ENCODE measurements at regions not wholly inside any gene's neighbourhood (a gene's known extent, or its start where the extent isn't known, plus 50 kb on each side); places are given as distances from the start of the nearest gene placed in this dataset.

GRCh38 chr12:107558816-107559382 lies 126.7 kb upstream of the PWP1 start:
- in situ Hi-C loops (cut with HindIII; ENCODE audit: low sequenced_read_pairs), result no loop called here

GRCh38 chr12:107560165-107560898 lies 125.3 kb upstream of the PWP1 start:
- in situ Hi-C loops (cut with HindIII; ENCODE audit: low sequenced_read_pairs), result no loop called here

GRCh38 chr12:107560899-107561285 lies 124.7 kb upstream of the PWP1 start:
- in situ Hi-C loops (cut with HindIII; ENCODE audit: low sequenced_read_pairs), result no loop called here

- in situ Hi-C loops (cut with HindIII; ENCODE audit: low sequenced_read_pairs), result no loop called here
Observed at GRCh38 chr12:107564946-107565345, 120.7 kb upstream of the PWP1 start.

GRCh38 chr12:107565551-107565950 lies 120.0 kb upstream of the PWP1 start:
- in situ Hi-C loops (cut with HindIII; ENCODE audit: low sequenced_read_pairs), result no loop called here

GRCh38 chr12:107567876-107568619 lies 117.6 kb upstream of the PWP1 start:
- in situ Hi-C loops (cut with HindIII; ENCODE audit: low sequenced_read_pairs), result no loop called here

- in situ Hi-C loops (cut with HindIII; ENCODE audit: low sequenced_read_pairs), result no loop called here
Observed at GRCh38 chr12:107568718-107569117, 116.9 kb upstream of the PWP1 start.

GRCh38 chr12:107570721-107571120 lies 114.9 kb upstream of the PWP1 start:
- in situ Hi-C loops (cut with HindIII; ENCODE audit: low sequenced_read_pairs), result no loop called here

GRCh38 chr12:107571492-107571891 lies 114.1 kb upstream of the PWP1 start:
- in situ Hi-C loops (cut with HindIII; ENCODE audit: low sequenced_read_pairs), result no loop called here

- in situ Hi-C loops (cut with HindIII; ENCODE audit: low sequenced_read_pairs), result no loop called here
Observed at GRCh38 chr12:107574691-107575090, 110.9 kb upstream of the PWP1 start.

GRCh38 chr12:107580750-107581618 lies 104.6 kb upstream of the PWP1 start:
- in situ Hi-C loops (cut with HindIII; ENCODE audit: low sequenced_read_pairs), result no loop called here

GRCh38 chr12:107581619-107582015 lies 104.0 kb upstream of the PWP1 start:
- in situ Hi-C loops (cut with HindIII; ENCODE audit: low sequenced_read_pairs), result no loop called here

GRCh38 chr12:107583551-107583950 lies 102.0 kb upstream of the PWP1 start:
- in situ Hi-C loops (cut with HindIII; ENCODE audit: low sequenced_read_pairs), result no loop called here

- in situ Hi-C loops (cut with HindIII; ENCODE audit: low sequenced_read_pairs), result no loop called here
Observed at GRCh38 chr12:107584563-107584962, 101.0 kb upstream of the PWP1 start.

GRCh38 chr12:107586256-107586970 lies 99.2 kb upstream of the PWP1 start:
- in situ Hi-C loops (cut with HindIII; ENCODE audit: low sequenced_read_pairs), result no loop called here

GRCh38 chr12:107590413-107590812 lies 95.2 kb upstream of the PWP1 start:
- in situ Hi-C loops (cut with HindIII; ENCODE audit: low sequenced_read_pairs), result no loop called here

- in situ Hi-C loops (cut with HindIII; ENCODE audit: low sequenced_read_pairs), result no loop called here
Observed at GRCh38 chr12:107590814-107591375, 94.7 kb upstream of the PWP1 start.

- in situ Hi-C loops (cut with HindIII; ENCODE audit: low sequenced_read_pairs), result no loop called here
Observed at GRCh38 chr12:107593713-107594381, 91.8 kb upstream of the PWP1 start.

GRCh38 chr12:107594995-107595394 lies 90.6 kb upstream of the PWP1 start:
- in situ Hi-C loops (cut with HindIII; ENCODE audit: low sequenced_read_pairs), result no loop called here

Measured in endothelial cell of hepatic sinusoid (primary cell).